K562 (cell line): ENCODE measurements at regions not wholly inside any gene's neighbourhood (a gene's known extent, or its start where the extent isn't known, plus 50 kb on each side); places are given as distances from the start of the nearest gene placed in this dataset.

Source experiments
- ATAC-seq: fragments of 200-7000 bp; cut with Tn5 transposase; 3 replicates; pipeline ENCODE4 v1.9.1; 2020; ENCODE audit warnings: moderate library complexity
- BruUV-seq: library from RNA; stranded (reverse); fragments of 400-500 nt; replicated peaks from 2 replicates; lab custom pipeline; 2021; lab: Mats Ljungman, UMichigan
- CTCF ChIA-PET: fragments of 300-600 bp; formaldehyde crosslinking; extraction: SDS; loops from one replicate; lab custom pipeline; 2021; ENCODE audit warnings: low intra/inter-chr PET ratio; lab: Yijun Ruan, JAX
- POLR2A ChIA-PET: fragments of 300-600, 350-650 bp; sonication (Branson Sonifier 250); formaldehyde crosslinking; extraction: SDS; loops from one replicate; lab custom pipeline; 2021; ENCODE audit warnings: antibody characterized with exemption, inconsistent platforms; lab: Yijun Ruan, JAX
- DNase-seq, 4 experiments: peaks; one replicate each; pipeline versions ENCODE4 v3.0.0 to v3.0.0-alpha.2; 2011 to 2018; ENCODE audit warnings: low spot score in 3 of 4, mixed read lengths in 3 of 4; ENCODE audit errors: extremely low read depth in 1 of 4
- FAIRE-seq: peaks from 2 replicates; lab custom pipeline; 2011; peaks lifted over from hg19 to GRCh38; lab: Jason Lieb, UNC
- H2AFZ ChIP-seq: 2 replicates; pipeline ENCODE4 v1.6.0; 2011; ENCODE audit warnings: low read depth, low read length, control low read depth, inconsistent platforms
- H3K27ac ChIP-seq: fragments of 200-600 bp; 3 replicates; pipeline ENCODE4 v1.8.0; 2011; ENCODE audit warnings: low read depth, mild to moderate bottlenecking, control low read depth, inconsistent platforms, low read length, moderate library complexity, mixed read lengths; ENCODE audit errors: extremely low read depth
- H3K27me3 ChIP-seq, 2 experiments: fragments of 300-600 bp in 1 of 2; 2 replicates in 1 of 2; 3 replicates in 1 of 2; pipeline versions ENCODE4 v1.6.0 to v1.8.0; 2011; ENCODE audit warnings: inconsistent platforms in 2 of 2, low read length in 2 of 2, mild to moderate bottlenecking in 1 of 2, mixed read lengths in 1 of 2, moderate library complexity in 1 of 2; ENCODE audit not compliant: control insufficient read depth in 2 of 2, insufficient read depth in 2 of 2
- H3K36me3 ChIP-seq: fragments of 300-600 bp; 3 replicates; pipeline ENCODE4 v1.8.0; 2011; ENCODE audit warnings: mild to moderate bottlenecking, low read length, inconsistent platforms; ENCODE audit not compliant: control insufficient read depth, insufficient read depth
- H3K4me1 ChIP-seq, 2 experiments: fragments of 200-600 bp in 1 of 2; replicated peaks in 1 of 2; 2 replicates in 1 of 2; 3 replicates in 1 of 2; pipeline versions ENCODE4 v1.5.1 to v1.8.0; 2011; ENCODE audit warnings: inconsistent platforms in 2 of 2, low read length in 2 of 2, mild to moderate bottlenecking in 1 of 2, mixed read lengths in 1 of 2, moderate library complexity in 1 of 2; ENCODE audit not compliant: control insufficient read depth in 2 of 2, insufficient read depth in 2 of 2
- H3K4me2 ChIP-seq: 2 replicates; pipeline ENCODE4 v1.6.1; 2011; ENCODE audit warnings: low read length, control low read depth, inconsistent platforms, mixed read lengths; ENCODE audit not compliant: insufficient read depth
- H3K4me3 ChIP-seq: fragments of 200-600 bp; sonication (generic), shearing (Covaris generic); 2 replicates; pipeline ENCODE4 v1.5.1; 2016; ENCODE audit warnings: control low read depth, inconsistent platforms
- H3K79me2 ChIP-seq: fragments of 200-600 bp; 3 replicates; pipeline ENCODE4 v1.8.0; 2011; ENCODE audit warnings: low read length, inconsistent platforms; ENCODE audit not compliant: control insufficient read depth, insufficient read depth
- H3K9ac ChIP-seq, 2 experiments: 2 replicates each; pipeline versions ENCODE4 v1.6.0 to v1.6.1; 2011; ENCODE audit warnings: low read depth in 2 of 2, low read length in 2 of 2, control low read depth in 1 of 2, inconsistent platforms in 1 of 2, mild to moderate bottlenecking in 1 of 2, mixed read lengths in 1 of 2; ENCODE audit not compliant: insufficient read depth in 1 of 2
- H3K9me1 ChIP-seq: one replicate; pipeline ENCODE4 v1.6.0; 2011; ENCODE audit warnings: inconsistent platforms, mild to moderate bottlenecking, low read length, moderate library complexity; ENCODE audit not compliant: control insufficient read depth, insufficient read depth
- H3K9me3 ChIP-seq: replicated peaks from 2 replicates; pipeline ENCODE4 v1.5.1; 2011; ENCODE audit warnings: low read depth, low read length, inconsistent platforms; ENCODE audit not compliant: control insufficient read depth, insufficient read depth
- H4K20me1 ChIP-seq: replicated peaks from 2 replicates; pipeline ENCODE4 v1.6.1; 2011; ENCODE audit warnings: low read length, inconsistent platforms, mixed read lengths; ENCODE audit not compliant: control insufficient read depth, insufficient read depth
- CUX1 ChIP-seq: fragments of 200-800 bp; sonication (Bioruptor generic); IDR thresholded peaks from 2 replicates; pipeline ENCODE4 v1.6.1; 2016; ENCODE audit warnings: missing genetic modification characterization, missing compliant biosample characterization
- EP300 ChIP-seq: IDR thresholded peaks from 2 replicates; pipeline ENCODE4 v1.6.1; 2012; ENCODE audit warnings: low read length, improper control_type of control experiment
- FOSL1 ChIP-seq: fragments of 200-800 bp; sonication (Bioruptor generic); conservative IDR thresholded peaks from 2 replicates; pipeline ENCODE4 v1.6.1; 2016; ENCODE audit warnings: missing genetic modification characterization, missing compliant biosample characterization
- ZNF263 ChIP-seq: sonication (generic); formaldehyde crosslinking; IDR thresholded peaks from 2 replicates; pipeline ENCODE4 v1.8.0; 2022; ENCODE audit warnings: mild to moderate bottlenecking, missing genetic modification reagents, borderline replicate concordance
- WGBS: fragments of 100-300 bp; shearing (Covaris generic); methylation state at CpG from one replicate; pipeline ENCODE4 v1.1.6; 2016; ENCODE audit warnings: low coverage, mixed read lengths; ENCODE audit not compliant: insufficient coverage; ENCODE audit errors: missing lambda C conversion rate; 5-methylcytosine and 5-hydroxymethylcytosine counted together
- in situ Hi-C: fragments of 300-500 bp; cut with MboI; formaldehyde crosslinking; loops from 4 replicates; pipeline ENCODE4 v1.15.0; 2018; ENCODE audit warnings: inconsistent platforms, mixed read lengths
- intact Hi-C: fragments of 100-400 bp; cut with micrococcal nuclease; formaldehyde crosslinking; loops from 2 replicates; pipeline ENCODE4 v1.14.2; 2022

GRCh38 chr5:99317136-99317535 lies 388.3 kb upstream of the CHD1 start (continued):
- TF ChIP-seq CUX1 (no peak), FOSL1 (no peak)

GRCh38 chr5:99316484-99316883 lies 387.7 kb upstream of the CHD1 start:
- no peaks in the 10 kb centered on the region for H4K20me1 ChIP-seq
- no peaks in the 10 kb centered on the region for H3K79me2 ChIP-seq
- in situ Hi-C loops = no loop called here
- no peak overlapping the region for H3K27ac ChIP-seq
- ATAC-seq = no peak
- no peak overlapping the region for H3K4me2 ChIP-seq
- ChIA-PET POLR2A (no interaction called here), CTCF (no interaction called here)
- no peak overlapping the region for H3K9ac ChIP-seq
- H3K27me3 ChIP-seq = no peaks in the 10 kb centered on the region
- no peaks in the 10 kb centered on the region for H3K36me3 ChIP-seq
- no peak for FAIRE-seq
- no peaks in the 10 kb centered on the region for H3K9me1 ChIP-seq
- peaks cover 2% of the 10 kb centered on the region; the same call in 1 of the 2 replicates for H3K9me3 ChIP-seq
- no peaks in the 10 kb centered on the region for H3K4me1 ChIP-seq
- intact Hi-C loops = no loop called here
- no peak overlapping the region for H2AFZ ChIP-seq
- BruUV-seq = no TSS peak
- H3K4me3 ChIP-seq = no peak overlapping the region
- WGBS = 14% methylated on average over 1 of the region's 1 CpG
- no peak for TF ChIP-seq EP300
- TF ChIP-seq ZNF263 (CRISPR knock-in tag) = no peak
- DNase-seq = no peak
